TTC549 (cell line): ENCODE measurements at regions not wholly inside any gene's neighbourhood (a gene's known extent, or its start where the extent isn't known, plus 50 kb on each side); places are given as distances from the start of the nearest gene placed in this dataset.

Experiments
- FAIRE-seq: peaks from 2 replicates; lab custom pipeline; 2012; peaks lifted over from hg19 to GRCh38; lab: Jason Lieb, UNC

GRCh38 chr20:11311659-11312224 lies 606.0 kb upstream of the BTBD3 start:
- FAIRE-seq = no peak

GRCh38 chr20:11315525-11315924 lies 602.2 kb upstream of the BTBD3 start:
- FAIRE-seq = no peak

GRCh38 chr20:11316244-11316643 lies 601.4 kb upstream of the BTBD3 start:
- no peak for FAIRE-seq

- FAIRE-seq = peak; percentile 43
Measured at GRCh38 chr20:11320033-11320432, 597.7 kb upstream of the BTBD3 start.

- FAIRE-seq = no peak
Measured at GRCh38 chr20:11323816-11324215, 593.9 kb upstream of the BTBD3 start.

- FAIRE-seq = no peak
Measured at GRCh38 chr20:11324990-11325389, 592.7 kb upstream of the BTBD3 start.

GRCh38 chr20:11328839-11329238 lies 588.9 kb upstream of the BTBD3 start:
- FAIRE-seq = no peak

GRCh38 chr20:11329271-11329670 lies 588.4 kb upstream of the BTBD3 start:
- FAIRE-seq = no peak

- FAIRE-seq = peak; percentile 63
Measured at GRCh38 chr20:11331096-11331495, 586.6 kb upstream of the BTBD3 start.

GRCh38 chr20:11332381-11332780 lies 585.3 kb upstream of the BTBD3 start:
- FAIRE-seq = no peak

- no peak for FAIRE-seq
Measured at GRCh38 chr20:11333634-11334033, 584.1 kb upstream of the BTBD3 start.

- peak; percentile 99 for FAIRE-seq
Measured at GRCh38 chr20:11337361-11338130, 580.1 kb upstream of the BTBD3 start.

GRCh38 chr20:11338496-11339306 lies 579.0 kb upstream of the BTBD3 start:
- FAIRE-seq = no peak

GRCh38 chr20:11344939-11345338 lies 572.8 kb upstream of the BTBD3 start:
- no peak for FAIRE-seq

- FAIRE-seq = no peak
Measured at GRCh38 chr20:11347738-11348137, 570.0 kb upstream of the BTBD3 start.

GRCh38 chr20:11350126-11351005 lies 567.3 kb upstream of the BTBD3 start:
- no peak for FAIRE-seq

GRCh38 chr20:11352041-11352440 lies 565.7 kb upstream of the BTBD3 start:
- FAIRE-seq = no peak

- no peak for FAIRE-seq
Measured at GRCh38 chr20:11354846-11355245, 562.8 kb upstream of the BTBD3 start.

GRCh38 chr20:11355345-11355744 lies 562.3 kb upstream of the BTBD3 start:
- no peak for FAIRE-seq

GRCh38 chr20:11356061-11356460 lies 561.6 kb upstream of the BTBD3 start:
- FAIRE-seq = no peak

- FAIRE-seq = no peak
Measured at GRCh38 chr20:11362450-11362849, 555.2 kb upstream of the BTBD3 start.

GRCh38 chr20:11364736-11365135 lies 553.0 kb upstream of the BTBD3 start:
- FAIRE-seq = no peak
